GM23248 (cell line): ENCODE measurements at regions not wholly inside any gene's neighbourhood (a gene's known extent, or its start where the extent isn't known, plus 50 kb on each side); places are given as distances from the start of the nearest gene placed in this dataset.

Source experiments
- DNase-seq: peaks from one replicate; pipeline ENCODE4 v3.0.0-alpha.2; 2015
- H2AFZ ChIP-seq: fragments of 200-600 bp; sonication (generic); 2 replicates; pipeline ENCODE4 v1.6.1; 2016; ENCODE audit warnings: antibody characterized with exemption
- H3F3A ChIP-seq: fragments of 200-600 bp; sonication (generic); 2 replicates; pipeline ENCODE4 v1.6.1; 2016; ENCODE audit warnings: mild to moderate bottlenecking, antibody characterized with exemption, mixed run types; ENCODE audit not compliant: insufficient read depth
- H3K27ac ChIP-seq: fragments of 200-600 bp; sonication (generic); 2 replicates; pipeline ENCODE4 v1.5.1; 2016; ENCODE audit warnings: mild to moderate bottlenecking
- H3K27me3 ChIP-seq: fragments of 200-600 bp; sonication (generic); replicated peaks from 2 replicates; pipeline ENCODE4 v1.6.1; 2016; ENCODE audit warnings: mild to moderate bottlenecking; ENCODE audit not compliant: insufficient read depth
- H3K36me3 ChIP-seq: fragments of 200-600 bp; sonication (generic); 2 replicates; pipeline ENCODE4 v1.6.1; 2016; ENCODE audit warnings: low read depth, mild to moderate bottlenecking
- H3K4me1 ChIP-seq: fragments of 200-600 bp; sonication (generic); 2 replicates; pipeline ENCODE4 v1.6.1; 2016; ENCODE audit warnings: mild to moderate bottlenecking; ENCODE audit not compliant: insufficient read depth
- H3K4me2 ChIP-seq: fragments of 200-600 bp; sonication (generic); one replicate; pipeline ENCODE4 v1.6.1; 2016; ENCODE audit warnings: mild to moderate bottlenecking; ENCODE audit not compliant: unreplicated experiment
- H3K4me3 ChIP-seq: fragments of 200-600 bp; sonication (generic); 2 replicates; pipeline ENCODE4 v1.5.1; 2016; ENCODE audit warnings: mild to moderate bottlenecking
- H3K79me2 ChIP-seq: fragments of 200-600 bp; sonication (generic); 2 replicates; pipeline ENCODE4 v1.6.1; 2016; ENCODE audit warnings: mild to moderate bottlenecking; ENCODE audit not compliant: insufficient read depth
- H3K9ac ChIP-seq: fragments of 200-600 bp; sonication (generic); 2 replicates; pipeline ENCODE4 v1.6.1; 2016; ENCODE audit warnings: mild to moderate bottlenecking
- H3K9me2 ChIP-seq: fragments of 200-600 bp; sonication (generic); 2 replicates; pipeline ENCODE4 v1.6.1; 2016; ENCODE audit warnings: mixed run types, mild to moderate bottlenecking, moderate library complexity; ENCODE audit not compliant: insufficient read depth
- H3K9me3 ChIP-seq: fragments of 200-600 bp; sonication (generic); one replicate; pipeline ENCODE4 v1.6.1; 2017; ENCODE audit warnings: low read depth
- H4K20me1 ChIP-seq: fragments of 200-600 bp; sonication (generic); 2 replicates; pipeline ENCODE4 v1.6.0; 2016; ENCODE audit not compliant: insufficient read depth
- EZH2 ChIP-seq: fragments of 200-600 bp; sonication (generic); IDR thresholded peaks from 2 replicates; pipeline ENCODE4 v1.6.1; 2018; ENCODE audit warnings: antibody characterized with exemption, mild to moderate bottlenecking; ENCODE audit not compliant: insufficient read depth, poor library complexity, severe bottlenecking
- EZH2phosphoT487 ChIP-seq: fragments of 200-600 bp; sonication (generic); IDR thresholded peaks from 2 replicates; pipeline ENCODE4 v1.6.1; 2018; ENCODE audit warnings: antibody characterized with exemption, moderate library complexity, mild to moderate bottlenecking, low read depth; ENCODE audit not compliant: insufficient read depth
- WGBS, 2 experiments: methylation state at CpG; one replicate each; pipeline ENCODE4 v1.1.6; 2015 to 2017; ENCODE audit warnings: low lambda C conversion rate in 2 of 2, low coverage in 1 of 2; ENCODE audit errors: missing lambda C conversion rate in 2 of 2; 5-methylcytosine and 5-hydroxymethylcytosine counted together
- in situ Hi-C: fragments of 300-500 bp; cut with MboI; formaldehyde crosslinking; loops from 2 replicates; pipeline ENCODE4 v1.15.0; 2020

- TF ChIP-seq EZH2 (no peak), EZH2phosphoT487 (no peak)
- 42 to 43% methylated on average over 7 of the region's 7 CpGs for WGBS, 2 experiments
- Histone ChIP-seq H3K27ac (peak overlapping the region; percentile 42), H3K27me3 (no peaks in the 10 kb centered on the region), H2AFZ (no peak overlapping the region), H3K79me2 (no peaks in the 10 kb centered on the region), H3F3A (peaks cover 22% of the 10 kb centered on the region), H3K9me2 (no peaks in the 10 kb centered on the region), H3K9ac (no peak overlapping the region), H3K4me3 (peak overlapping the region; percentile 23), H3K4me1 (peaks cover 18% of the 10 kb centered on the region), H4K20me1 (no peaks in the 10 kb centered on the region), H3K36me3 (no peaks in the 10 kb centered on the region), H3K4me2 (peak overlapping the region; percentile 56), H3K9me3 (no peaks in the 10 kb centered on the region)
- DNase-seq: peak; percentile 92
- in situ Hi-C loops: no loop called here
These were observed 189.8 kb upstream of the PRICKLE1 start for GRCh38 chr12:42779186-42779859.

DNA sequence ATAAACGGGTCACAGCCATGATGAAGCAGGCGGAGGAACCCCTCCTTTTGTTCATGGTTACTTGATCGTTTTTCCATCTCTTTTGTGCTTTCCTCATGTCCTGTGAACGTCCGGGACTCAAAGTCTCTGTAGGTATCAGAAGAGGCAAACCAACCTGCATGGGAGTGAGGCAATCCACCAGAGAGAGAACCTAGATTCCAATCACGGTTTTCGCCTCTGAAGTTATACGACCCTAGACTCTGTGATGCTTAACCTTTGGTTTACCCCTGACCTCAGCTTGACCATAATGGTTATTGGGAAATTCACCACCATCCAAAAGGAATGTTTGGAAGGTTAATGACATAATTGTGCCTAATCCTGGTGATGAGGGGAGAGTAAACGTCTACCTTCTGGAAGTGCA is 186.8 kb upstream of the PRICKLE1 start:
- Histone ChIP-seq H3K9me2 (no peaks in the 10 kb centered on the region), H3K27ac (no peak overlapping the region), H3K36me3 (no peaks in the 10 kb centered on the region), H3K4me2 (no peak overlapping the region), H3K4me3 (no peak overlapping the region), H3K79me2 (no peaks in the 10 kb centered on the region), H3K27me3 (no peaks in the 10 kb centered on the region), H3K9ac (no peak overlapping the region), H2AFZ (no peak overlapping the region), H3K4me1 (peaks cover 18% of the 10 kb centered on the region), H3K9me3 (no peaks in the 10 kb centered on the region), H3F3A (peaks cover 22% of the 10 kb centered on the region), H4K20me1 (no peaks in the 10 kb centered on the region)
- in situ Hi-C loops: no loop called here
- TF ChIP-seq EZH2 (no peak), EZH2phosphoT487 (no peak)
- 75% methylated on average over 9 of the region's 9 CpGs for WGBS, 2 experiments
- DNase-seq: no peak

DNA sequence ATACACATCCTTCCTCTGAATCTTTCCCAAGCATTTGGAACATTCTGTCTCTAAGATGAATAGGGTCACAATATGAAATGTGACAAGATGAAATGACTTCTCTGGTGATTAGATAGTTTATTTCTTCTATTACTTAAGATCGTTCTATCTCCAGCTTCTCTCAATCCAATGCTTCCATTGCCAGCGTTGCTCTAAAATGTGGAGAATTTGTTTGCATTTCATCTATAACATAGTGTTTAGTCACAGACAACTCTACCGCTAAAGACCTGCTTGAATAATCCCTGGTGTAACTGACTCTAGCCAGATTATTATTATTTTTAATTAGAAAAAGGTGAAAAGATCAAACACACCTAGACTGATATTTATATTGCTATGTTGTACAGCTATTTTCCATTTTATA is 184.7 kb upstream of the PRICKLE1 start:
- H3K9ac ChIP-seq: no peak overlapping the region
- TF ChIP-seq EZH2phosphoT487 (no peak), EZH2 (no peak)
- no peaks in the 10 kb centered on the region for H3K9me2 ChIP-seq
- H3K27me3 ChIP-seq: no peaks in the 10 kb centered on the region
- no peak overlapping the region for H2AFZ ChIP-seq
- H3K36me3 ChIP-seq: no peaks in the 10 kb centered on the region
- peaks cover 8% of the 10 kb centered on the region for H3F3A ChIP-seq
- H3K9me3 ChIP-seq: no peaks in the 10 kb centered on the region
- in situ Hi-C loops: no loop called here
- H3K79me2 ChIP-seq: no peaks in the 10 kb centered on the region
- 90 to 94% methylated on average over 3 of the region's 3 CpGs for WGBS, 2 experiments
- H3K27ac ChIP-seq: no peak overlapping the region
- H3K4me2 ChIP-seq: no peak overlapping the region
- no peak overlapping the region for H3K4me3 ChIP-seq
- H4K20me1 ChIP-seq: no peaks in the 10 kb centered on the region
- DNase-seq: no peak
- H3K4me1 ChIP-seq: peaks cover 6% of the 10 kb centered on the region

DNA sequence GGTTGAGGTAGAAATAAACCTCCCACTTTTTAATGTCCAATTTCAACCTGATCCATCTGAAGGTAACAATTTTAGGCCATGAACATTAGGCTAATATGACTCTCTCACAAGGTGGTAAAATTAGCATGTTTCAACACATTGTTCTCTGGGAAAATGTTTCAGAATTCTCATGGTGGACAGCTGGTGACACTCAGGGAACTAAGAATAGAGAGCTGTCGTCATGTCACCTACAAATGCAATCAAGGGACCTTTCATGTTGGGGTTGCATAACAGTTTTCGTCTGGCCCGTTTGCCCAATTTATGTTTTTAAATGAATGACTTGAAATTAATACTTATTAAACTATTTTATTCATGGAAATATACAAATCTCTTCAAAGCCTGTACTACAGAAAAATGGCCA is 180.7 kb upstream of the PRICKLE1 start:
- 70 to 78% methylated on average over 3 of the region's 3 CpGs for WGBS, 2 experiments
- Histone ChIP-seq H3K4me1 (no peaks in the 10 kb centered on the region), H3K79me2 (no peaks in the 10 kb centered on the region), H3K9me2 (no peaks in the 10 kb centered on the region), H2AFZ (no peak overlapping the region), H3K9me3 (no peaks in the 10 kb centered on the region), H4K20me1 (no peaks in the 10 kb centered on the region), H3F3A (no peaks in the 10 kb centered on the region), H3K4me2 (no peak overlapping the region), H3K27ac (no peak overlapping the region), H3K36me3 (no peaks in the 10 kb centered on the region), H3K9ac (no peak overlapping the region), H3K4me3 (no peak overlapping the region), H3K27me3 (no peaks in the 10 kb centered on the region)
- TF ChIP-seq EZH2phosphoT487: no peak
- TF ChIP-seq EZH2: no peak
- in situ Hi-C loops: no loop called here
- no peak for DNase-seq

DNA sequence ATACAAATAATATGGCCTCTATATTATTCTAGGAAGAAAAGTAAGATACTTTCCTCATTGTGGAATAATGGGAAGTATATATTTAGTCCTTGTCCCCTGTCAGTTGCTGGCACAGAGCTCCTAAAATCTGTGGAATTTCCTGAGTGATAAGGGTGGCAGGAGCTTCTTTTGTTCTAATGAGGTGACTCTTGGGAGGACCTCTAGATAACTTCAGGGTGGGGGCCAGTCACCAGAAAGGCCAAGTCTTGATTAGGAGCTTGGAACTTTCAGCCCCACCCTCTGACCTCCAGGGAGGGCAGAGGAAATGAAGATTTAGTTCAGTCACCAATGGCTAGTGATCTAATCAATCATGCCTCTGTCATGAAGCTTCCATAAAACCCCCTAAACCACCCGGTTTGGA is 179.9 kb upstream of the PRICKLE1 start:
- Histone ChIP-seq H3K4me3 (no peak overlapping the region), H3K36me3 (no peaks in the 10 kb centered on the region), H3K4me1 (no peaks in the 10 kb centered on the region), H3K79me2 (no peaks in the 10 kb centered on the region), H3K27ac (no peak overlapping the region), H3K9me2 (no peaks in the 10 kb centered on the region), H2AFZ (no peak overlapping the region), H3K9ac (no peak overlapping the region), H3K9me3 (no peaks in the 10 kb centered on the region), H3K4me2 (no peak overlapping the region), H3K27me3 (no peaks in the 10 kb centered on the region), H4K20me1 (no peaks in the 10 kb centered on the region), H3F3A (no peaks in the 10 kb centered on the region)
- DNase-seq: no peak
- TF ChIP-seq EZH2: no peak
- TF ChIP-seq EZH2phosphoT487: no peak
- 5 to 6% methylated on average over 1 of the region's 1 CpG for WGBS, 2 experiments
- in situ Hi-C loops: no loop called here
